ENCODE measurements at regions not wholly inside any gene's neighbourhood (a gene's known extent, or its start where the extent isn't known, plus 50 kb on each side); places are given as distances from the start of the nearest gene placed in this dataset.

DNA sequence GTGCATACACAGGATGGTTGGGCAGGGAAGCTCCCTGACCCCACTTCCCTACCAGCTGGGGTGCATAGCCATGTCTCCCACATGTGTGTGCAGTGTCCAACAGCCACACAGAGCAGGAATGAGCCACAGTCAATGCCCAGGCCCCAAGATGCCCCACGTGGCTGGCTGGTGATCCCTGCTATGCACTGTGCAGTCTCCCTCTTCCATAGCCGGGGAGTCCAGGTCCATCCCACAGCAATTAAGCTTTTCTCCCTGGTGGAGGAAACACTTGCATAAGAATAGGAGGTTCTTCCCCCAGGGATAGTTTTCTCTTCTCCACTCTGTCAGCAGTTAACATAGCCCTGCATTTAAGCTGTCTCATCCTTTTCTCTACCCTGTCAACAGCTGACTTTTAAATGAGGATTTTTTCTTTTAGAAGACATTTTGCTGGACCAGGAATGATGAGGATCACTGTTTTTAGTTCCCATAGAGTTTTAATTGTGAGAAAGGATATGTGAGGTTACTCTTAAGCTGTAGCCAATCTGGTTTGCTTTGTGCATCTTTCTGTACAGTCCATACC lies 396.5 kb upstream of the VWC2 start:
- no peak for DNase-seq (ENCODE audit: low read depth)

DNA sequence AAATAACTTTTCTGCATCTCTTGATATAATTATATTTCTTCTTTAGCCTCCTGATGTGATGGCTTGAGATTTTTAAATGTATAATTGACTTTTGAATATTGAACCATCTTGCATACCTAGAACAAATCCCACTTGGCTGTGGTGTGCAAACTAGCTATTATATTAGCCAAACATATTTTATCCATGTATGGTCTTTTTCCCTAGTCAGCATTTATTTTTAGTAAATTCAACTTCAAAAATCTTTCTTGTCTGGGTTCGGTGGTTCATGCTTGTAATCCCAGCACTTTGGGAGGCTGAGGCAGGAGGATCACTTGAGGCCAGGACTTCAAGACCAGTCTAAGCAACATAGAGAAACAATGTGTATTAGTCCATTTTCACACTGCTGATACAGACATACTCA lies 386.6 kb upstream of the VWC2 start:
- no peak for DNase-seq (ENCODE audit: low read depth)

DNA sequence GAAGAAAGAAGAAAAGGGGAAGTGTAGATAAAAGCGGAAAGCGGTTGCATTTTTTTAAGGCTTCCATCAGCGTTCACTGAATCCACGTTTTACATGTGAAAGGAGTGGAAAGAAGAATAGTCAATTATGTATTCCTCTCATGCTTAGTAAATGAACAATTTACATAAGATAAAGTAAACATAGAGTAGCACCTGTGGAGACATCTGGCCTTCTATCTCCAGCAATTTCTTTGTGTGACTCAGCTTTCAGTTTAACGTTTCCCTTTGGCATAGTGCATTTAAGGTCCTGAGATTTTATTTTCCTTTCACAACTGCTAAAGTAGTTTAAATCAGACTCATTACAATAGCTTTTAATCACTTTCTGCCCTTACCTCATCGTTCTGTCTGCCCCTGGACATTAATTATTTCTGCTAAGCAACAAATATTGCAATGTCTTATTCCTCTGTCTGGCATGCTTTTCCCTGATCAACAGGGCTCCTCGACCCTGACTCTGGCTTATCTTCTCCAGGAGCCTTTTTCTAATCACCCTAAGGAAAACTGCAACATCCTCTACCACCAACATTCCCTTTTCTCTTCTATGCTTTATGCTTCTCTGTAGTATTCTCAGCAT lies 383.5 kb upstream of the VWC2 start:
- no peak for DNase-seq (ENCODE audit: low read depth)

DNA sequence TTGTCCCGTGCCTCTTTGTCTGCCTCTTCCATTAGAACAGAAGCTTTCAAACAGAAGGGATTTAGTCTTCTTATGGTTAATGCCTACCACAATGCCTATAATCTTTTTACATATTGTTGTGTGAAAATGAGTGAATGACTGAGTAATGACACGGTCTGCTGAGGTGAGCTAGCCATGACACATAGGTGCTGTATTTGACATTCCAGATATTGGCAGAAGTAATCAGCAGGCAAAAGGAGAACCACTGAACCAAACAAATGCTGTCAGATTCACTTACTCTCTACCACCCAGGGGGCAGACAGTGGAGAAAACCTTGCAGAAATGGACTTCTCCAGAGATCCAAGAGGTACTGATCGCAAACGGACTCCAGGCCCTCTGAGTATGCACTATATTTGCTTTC lies 377.2 kb upstream of the VWC2 start:
- DNase-seq (ENCODE audit: low read depth): no peak

DNA sequence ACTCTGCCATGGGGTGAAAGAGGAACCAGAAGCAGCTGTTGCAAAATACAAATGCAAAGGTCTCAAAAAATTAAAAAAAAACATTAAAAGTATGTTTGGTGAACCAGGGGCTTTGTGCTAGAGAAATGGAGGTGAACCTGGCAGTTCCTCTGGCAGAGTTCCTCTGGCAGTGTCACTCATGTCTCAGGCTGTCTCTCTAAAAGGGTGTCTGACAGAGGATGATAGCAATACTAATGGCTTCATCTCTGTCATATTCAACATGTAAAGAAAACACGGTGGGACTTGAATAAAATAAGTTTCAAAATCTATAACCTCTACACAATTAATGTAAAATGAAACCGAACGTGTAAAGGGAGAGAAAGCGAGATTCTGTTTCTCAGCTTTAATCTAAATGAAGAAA lies 375.7 kb upstream of the VWC2 start:
- DNase-seq (ENCODE audit: low read depth): no peak

DNA sequence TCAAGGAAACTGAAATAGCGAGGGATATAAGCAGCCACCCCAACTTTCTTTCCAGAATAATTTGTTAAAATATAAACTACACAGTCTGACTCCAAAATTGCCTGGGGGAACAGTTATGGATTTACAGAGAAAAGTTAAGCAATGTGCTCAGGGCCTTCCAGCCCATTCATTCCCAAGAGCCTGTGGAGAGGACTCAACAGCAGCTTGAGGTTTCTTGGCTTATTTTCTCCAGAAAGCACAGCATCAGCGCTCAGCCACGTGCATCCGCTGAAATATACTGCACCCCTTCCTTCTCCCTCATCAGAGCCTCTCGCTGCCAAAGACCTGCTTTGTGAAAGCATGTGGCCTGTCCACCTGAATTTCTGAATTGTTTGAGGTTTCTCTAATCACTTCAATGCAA lies 375.2 kb upstream of the VWC2 start:
- DNase-seq (ENCODE audit: low read depth): no peak

DNA sequence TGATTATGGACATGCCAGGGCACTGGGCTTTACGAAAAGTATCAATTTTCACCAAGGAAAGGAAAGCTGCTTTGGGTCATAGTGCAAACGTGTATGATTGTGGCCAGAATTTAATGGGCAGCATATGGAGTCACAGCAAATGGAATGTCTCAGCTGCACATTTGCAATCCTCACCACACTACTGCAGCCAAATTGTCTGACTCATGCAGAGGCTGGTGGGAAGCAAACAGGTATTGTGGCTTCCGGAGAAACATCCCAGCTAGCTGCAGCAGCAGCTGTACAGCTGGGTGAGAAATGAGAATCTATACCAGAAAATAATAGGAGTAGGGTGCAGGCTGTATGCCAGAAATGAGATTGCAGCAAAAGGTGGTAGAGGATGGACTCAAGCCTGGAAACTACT lies 374.7 kb upstream of the VWC2 start:
- peak; percentile 22 for DNase-seq (ENCODE audit: low read depth)

DNA sequence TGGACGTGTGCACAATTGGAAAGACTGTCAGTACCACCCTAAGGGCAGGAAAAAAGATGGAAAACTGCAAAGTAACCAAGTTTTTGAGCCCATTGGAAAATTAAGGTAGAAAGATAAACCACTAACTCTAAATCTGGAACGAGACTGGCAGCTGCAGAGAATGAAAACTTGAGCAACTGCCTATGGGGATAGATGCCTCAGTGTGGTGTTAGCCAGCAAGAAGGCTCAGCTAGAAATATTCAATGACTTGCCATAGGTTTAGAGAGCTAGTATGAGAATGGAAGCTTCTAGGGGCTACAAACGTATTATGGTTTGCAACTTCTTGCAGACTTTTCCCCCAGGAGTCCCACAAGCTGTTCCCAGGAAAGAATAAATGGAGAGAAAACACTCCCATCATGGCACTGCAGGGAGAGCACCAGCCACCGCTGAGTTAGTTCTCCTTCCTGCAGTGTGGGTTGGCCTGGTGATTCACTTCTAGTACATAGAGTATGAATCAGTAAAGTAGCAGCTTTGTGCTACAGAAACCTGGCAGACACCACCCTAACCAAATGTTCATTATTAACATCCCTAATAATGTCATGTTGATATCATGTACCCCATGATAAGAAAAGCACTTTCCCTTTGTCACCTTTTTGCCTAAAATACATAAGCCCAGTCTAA lies 372.4 kb upstream of the VWC2 start:
- DNase-seq (ENCODE audit: low read depth): no peak

DNA sequence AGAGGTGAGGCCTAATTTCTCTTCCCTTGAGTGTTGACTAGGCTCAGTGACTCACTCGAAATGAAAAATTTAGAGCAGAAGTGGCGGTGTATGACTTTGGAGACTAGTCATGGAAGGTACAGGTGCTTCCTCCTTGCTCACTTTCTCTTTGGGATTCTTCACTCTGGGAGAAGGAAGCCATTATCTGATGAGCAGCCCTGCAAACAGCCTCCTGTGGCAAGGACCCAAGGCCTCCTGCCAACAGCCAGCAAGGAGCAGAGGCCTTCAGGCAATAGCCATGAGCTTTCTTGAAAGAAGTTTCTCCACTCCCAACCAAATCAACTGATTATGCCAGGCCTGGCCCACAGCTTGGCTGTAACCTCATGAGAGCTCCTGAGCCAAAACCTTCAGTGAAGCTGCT lies 369.6 kb upstream of the VWC2 start:
- DNase-seq (ENCODE audit: low read depth): no peak

DNA sequence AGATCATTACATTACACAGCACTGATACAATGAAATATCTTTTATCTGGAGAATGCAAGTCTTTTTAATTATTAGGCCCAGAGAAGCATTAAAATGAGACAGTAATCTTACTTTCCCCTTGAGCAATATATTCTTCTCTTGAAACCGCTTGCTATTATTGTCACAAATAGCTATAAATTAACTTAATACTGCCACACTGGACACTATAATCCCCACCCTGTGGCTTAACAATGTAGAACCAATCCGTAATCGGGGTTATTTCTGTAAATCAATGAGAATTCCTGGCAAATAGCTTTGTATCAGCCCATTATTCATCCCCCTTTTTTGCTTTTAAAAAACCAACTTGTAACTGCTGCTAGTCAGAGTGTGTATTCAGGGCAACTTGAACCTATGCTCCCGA lies 366.2 kb upstream of the VWC2 start:
- DNase-seq (ENCODE audit: low read depth): no peak

DNA sequence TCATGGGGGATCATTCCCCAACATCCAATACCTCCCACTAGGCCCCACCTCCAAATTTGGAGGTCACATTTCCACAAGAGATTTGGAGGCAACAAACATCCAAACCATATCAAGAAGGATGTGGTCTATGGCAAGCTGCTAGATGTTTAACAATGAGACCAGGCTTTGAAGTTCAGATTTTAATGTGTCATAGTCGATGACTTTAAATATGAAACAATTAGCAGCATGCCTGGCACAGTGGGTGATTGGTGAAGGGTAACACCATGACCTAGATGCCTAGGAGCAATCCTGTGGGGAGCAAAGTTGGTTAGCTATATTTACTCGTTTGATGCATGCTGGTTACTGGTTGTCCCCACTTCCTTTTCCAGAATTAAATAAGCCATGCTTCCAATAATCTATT lies 356.4 kb upstream of the VWC2 start:
- DNase-seq (ENCODE audit: low read depth): no peak

DNA sequence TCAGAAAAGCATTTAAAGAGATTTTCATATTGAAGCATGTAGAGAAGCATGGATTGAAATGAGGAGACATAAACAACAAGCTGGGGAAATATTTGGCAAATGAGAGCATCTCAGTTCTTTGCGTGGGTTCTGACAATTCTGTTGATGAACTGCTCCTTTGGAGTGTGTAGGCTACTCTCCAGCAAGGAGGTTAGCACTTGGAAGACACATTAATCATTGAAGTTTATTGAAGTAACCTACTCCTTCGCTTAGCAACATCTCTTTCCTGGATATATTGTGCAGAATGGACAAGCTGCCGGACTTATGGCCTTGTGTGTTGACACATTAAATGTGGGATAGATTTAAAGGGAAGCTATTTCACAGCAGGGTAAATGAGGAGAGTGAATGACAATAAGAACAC lies 354.5 kb upstream of the VWC2 start:
- no peak for DNase-seq (ENCODE audit: low read depth)

DNA sequence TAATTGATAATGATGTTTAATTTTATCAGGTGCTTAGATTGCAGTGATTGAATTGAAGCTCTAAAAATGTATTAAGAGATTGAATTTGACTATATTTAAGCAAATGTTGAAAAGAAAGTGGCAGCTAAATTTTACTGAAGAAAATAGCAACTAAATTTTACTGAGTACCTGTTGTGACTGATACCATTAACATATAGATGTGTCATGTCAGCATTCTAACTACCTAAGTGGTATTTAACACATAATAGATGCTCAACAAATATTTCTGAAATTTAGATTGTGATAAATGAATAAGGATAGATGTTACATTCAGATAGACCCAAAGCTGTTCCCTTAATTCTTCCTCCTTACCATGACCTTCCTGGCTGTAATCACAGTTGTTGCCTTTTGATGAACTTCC lies 350.9 kb upstream of the VWC2 start:
- no peak for DNase-seq (ENCODE audit: low read depth)

DNA sequence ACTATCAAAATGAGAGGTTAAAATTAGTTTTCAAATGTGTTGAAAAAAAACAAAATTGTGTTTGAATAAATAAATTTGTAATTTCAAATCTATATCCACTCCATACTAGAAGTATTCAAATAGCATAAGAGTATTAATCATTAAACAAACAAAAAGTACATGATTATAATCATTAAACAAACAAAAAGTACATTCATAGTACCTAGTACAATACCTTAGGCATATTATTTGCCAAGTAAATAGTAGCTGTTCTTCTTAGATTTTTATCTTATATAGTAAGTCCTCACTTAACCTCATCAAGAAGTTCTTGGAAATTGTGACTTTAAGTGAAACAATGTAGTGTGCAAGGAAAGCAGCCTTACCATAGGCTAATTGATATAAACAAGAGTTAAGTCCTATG lies 349.3 kb upstream of the VWC2 start:
- no peak for DNase-seq (ENCODE audit: low read depth)

DNA sequence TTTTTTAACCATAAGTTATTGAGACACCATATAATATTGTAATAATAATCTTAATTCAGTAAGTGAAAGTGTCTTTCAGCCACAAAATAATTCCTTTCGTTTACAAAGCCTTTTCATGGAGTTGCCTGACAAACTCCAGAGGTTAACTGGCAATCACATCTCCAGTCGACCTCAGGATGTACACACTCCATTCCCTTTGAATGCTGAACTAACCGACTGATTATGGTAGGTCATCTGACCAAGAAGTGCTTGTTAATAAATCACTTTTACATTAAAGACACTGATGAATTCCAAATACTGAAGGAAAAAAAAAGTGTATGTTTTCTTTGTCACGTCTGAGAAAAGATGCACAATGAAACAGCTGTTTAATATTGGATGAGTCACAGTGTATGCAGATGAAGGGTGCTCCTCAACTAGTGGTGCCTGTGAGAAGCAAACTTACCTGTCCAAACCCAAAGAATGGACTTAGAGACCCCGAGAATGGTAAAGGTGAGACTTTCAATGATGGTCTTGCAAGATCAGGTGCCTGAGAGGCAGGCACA lies 348.1 kb upstream of the VWC2 start:
- no peak for DNase-seq (ENCODE audit: low read depth)

DNA sequence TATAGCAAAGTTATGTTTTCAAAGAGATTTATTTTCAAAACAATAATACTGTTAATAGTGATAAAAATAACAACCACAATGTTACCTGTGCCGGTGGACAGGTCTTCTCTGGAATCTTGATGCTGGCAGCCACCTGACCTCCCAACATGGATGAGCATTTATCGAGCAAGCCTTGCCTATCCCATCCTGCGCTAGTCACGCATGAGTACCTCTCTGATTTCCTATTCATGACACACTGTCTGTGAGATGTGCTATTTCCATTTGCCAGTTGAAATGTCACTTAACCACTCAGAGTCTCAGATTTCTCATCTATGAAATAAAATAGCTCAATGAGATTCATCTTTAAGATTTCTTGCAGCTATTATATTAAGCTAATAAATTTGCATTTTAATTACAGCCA lies 341.2 kb upstream of the VWC2 start:
- DNase-seq (ENCODE audit: low read depth): no peak

DNA sequence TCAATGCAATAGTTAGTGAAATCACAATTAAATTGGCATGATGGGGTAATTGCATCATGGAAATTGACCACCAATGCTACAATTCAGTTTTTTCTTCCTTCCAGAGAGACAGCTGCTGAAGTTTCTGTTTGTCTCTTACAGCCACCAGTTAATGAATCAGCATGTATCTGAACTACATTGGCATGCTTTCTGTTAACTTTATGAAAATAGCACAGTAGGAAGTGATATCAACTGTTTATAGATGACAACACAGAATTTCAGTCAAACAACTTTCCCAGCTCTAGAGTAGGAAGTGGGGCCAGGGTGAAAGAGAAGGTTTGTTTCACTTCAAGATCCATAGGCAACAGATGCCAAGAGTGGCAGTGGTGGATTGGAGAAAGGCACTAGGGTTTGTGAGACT lies 339.6 kb upstream of the VWC2 start:
- DNase-seq (ENCODE audit: low read depth): no peak

DNA sequence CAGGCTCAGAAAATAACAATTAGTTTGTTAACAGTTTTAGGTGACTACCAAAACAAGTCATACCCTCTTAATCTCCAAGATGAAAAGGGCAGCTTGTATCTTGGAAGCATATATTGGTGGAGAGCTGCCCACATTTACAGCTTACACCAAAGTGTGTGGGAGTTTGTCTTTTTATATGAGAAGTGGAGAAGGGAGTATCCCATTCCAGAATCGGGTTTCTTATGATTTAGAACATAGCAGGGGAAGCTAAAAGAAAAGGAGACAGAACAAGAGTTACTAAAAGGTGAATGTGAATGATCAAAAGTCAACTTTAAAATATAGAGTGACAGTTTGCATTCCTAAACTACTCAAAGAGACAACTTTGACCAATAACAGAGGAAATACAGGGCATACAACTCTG lies 338.6 kb upstream of the VWC2 start:
- no peak for DNase-seq (ENCODE audit: low read depth)

DNA sequence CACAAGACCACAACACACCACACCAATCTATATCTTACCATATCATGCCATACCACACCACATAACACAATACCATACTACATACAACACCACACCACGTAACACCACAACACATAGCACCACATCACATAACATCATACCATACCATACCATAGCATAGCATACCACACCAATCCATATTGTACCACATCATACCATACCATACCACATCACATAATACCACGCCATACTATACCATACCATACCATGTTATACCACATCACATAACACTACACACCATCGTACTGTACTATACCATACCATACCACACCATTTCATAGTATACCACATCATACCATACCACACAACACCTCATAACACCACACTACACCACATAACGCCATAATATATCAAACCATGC lies 335.2 kb upstream of the VWC2 start:
- DNase-seq (ENCODE audit: low read depth): no peak

DNA sequence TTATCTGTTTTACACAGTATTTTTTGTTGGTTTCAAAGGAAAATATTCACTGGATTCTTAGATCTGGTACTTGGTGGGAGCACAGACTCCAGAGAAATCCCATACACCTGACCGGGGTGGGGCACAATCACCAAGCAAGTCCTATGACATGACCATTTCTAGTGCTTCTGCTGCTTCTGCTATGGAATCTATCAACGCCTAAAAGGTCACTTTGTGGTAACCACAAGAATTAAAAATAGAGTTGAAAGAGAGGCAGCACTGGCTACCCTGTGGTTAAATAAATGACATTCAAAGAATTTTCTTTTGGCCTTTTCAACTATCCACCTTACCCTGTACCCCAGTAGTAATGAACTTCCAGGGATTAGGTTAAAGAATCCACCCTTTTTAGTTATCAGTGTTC lies 329.9 kb upstream of the VWC2 start:
- DNase-seq (ENCODE audit: low read depth): no peak

DNA sequence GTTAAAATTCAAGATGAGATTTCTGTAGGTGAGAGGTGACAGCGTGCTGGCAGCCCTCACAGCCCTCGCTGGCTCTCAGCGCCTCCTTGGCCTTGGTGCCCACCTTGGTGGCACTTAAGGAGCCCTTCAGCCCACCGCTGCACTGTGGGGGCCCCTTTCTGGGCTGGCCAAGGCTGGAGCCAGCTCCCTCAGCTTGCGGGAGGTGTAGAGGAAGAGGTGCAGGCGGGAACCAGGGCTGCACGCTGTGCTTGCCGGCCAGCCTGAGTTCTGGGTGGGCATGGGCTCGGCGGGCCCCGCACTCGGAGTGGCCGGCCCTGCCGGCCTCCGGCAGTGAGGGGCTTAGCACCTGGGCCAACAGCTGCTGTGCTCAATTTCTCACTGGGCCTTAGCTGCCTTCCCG lies 320.0 kb upstream of the VWC2 start:
- no peak for DNase-seq (ENCODE audit: low read depth)

DNA sequence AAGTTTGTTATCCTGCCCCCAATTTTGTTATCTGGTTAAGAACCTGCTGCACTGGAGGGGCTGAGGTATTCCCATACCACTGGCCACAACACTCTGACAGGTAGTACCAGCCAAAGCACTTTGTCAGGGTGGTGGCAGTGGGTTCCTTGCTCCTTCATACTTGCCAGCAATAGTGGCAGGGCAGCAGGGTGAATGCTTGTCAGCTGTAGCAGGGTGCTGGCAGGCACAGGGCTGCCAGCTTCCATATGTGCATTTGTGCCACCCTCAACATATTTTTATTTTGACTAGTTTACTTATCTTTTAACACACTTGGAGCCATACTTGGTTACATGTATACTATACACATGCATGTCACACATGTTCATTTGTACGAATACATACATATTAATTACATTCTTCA lies 294.0 kb upstream of the VWC2 start:
- no peak for DNase-seq (ENCODE audit: low read depth)

DNA sequence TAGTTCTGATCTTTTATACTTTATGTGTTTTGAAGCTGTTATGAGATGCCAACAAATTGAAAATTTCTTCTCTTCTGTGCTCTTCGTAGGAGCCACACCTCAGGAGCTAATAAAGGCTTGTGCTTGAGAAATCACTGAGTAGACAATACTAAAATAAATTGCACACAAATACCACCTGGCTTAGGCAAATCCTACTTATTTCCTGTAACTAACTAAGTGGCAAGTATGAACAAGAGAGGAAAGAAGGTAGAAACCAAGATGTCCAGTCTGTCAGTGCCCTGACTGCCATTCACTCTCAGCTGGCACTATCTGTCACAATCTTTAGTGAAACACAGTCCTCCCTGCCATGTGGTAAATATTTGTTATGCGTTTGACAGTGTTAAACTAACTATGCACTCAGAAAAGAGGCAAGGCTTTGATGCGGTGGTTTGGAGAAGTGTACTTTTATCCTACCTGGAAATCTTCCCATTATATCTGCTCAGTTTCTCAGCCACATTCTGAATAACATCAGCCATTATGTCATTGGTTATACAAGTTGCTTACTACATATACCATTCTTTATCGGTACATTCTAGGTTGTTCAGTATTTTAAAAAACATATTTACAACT lies 293.4 kb upstream of the VWC2 start:
- DNase-seq (ENCODE audit: low read depth): no peak

DNA sequence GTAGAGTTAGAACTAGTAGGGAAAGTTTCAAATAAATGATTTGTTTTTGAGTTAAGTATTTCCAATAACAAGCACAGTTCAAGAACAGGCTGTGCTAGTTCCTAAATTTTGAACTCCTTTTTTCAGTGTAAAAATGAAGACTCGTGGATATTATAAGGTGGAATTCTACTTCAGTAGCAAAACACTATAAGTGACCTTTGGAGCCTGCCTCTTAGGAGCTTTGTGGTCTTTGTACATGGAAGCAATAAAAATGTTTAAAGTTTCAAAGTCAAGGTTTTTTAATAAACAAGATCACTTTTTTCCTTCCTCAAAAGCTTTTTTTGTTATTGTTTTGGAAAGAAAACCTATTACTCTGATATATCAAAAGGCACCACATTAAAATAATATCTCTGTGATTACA lies 292.4 kb upstream of the VWC2 start:
- DNase-seq (ENCODE audit: low read depth): no peak

All from non-pigmented ciliary epithelial cell (primary cell).